HG03175 (cell line): ENCODE measurements at regions not wholly inside any gene's neighbourhood (a gene's known extent, or its start where the extent isn't known, plus 50 kb on each side); places are given as distances from the start of the nearest gene placed in this dataset.
"Not testable (repeated sequence)": the region's sequence is repeated elsewhere in the genome, so short reads cannot be mapped to it uniquely, and the experiment has no call there.

Source experiments
- ATAC-seq: cut with Tn5 transposase; IDR thresholded peaks from one replicate; pipeline ENCODE4 v1.9.1; 2021; ENCODE audit warnings: mild to moderate bottlenecking, moderate library complexity; ENCODE audit not compliant: unreplicated experiment

GRCh38 chr12:46524778-46525177 is 152.2 kb upstream of the SLC38A2 start:
- ATAC-seq = no peak

GRCh38 chr12:46523863-46524770 is 151.5 kb upstream of the SLC38A2 start:
- no peak for ATAC-seq

GRCh38 chr12:46523446-46523845 is 150.9 kb upstream of the SLC38A2 start:
- ATAC-seq = no peak

- no peak for ATAC-seq
These were observed 149.5 kb upstream of the SLC38A2 start for GRCh38 chr12:46522071-46522470.

- no peak for ATAC-seq
These were observed 148.6 kb upstream of the SLC38A2 start for GRCh38 chr12:46521145-46521544.

- no peak for ATAC-seq
These were observed 146.8 kb upstream of the SLC38A2 start for GRCh38 chr12:46519407-46519806.

- ATAC-seq = no peak
These were observed 146.2 kb upstream of the SLC38A2 start for GRCh38 chr12:46518729-46519128.

GRCh38 chr12:46518169-46518568 is 145.6 kb upstream of the SLC38A2 start:
- no peak for ATAC-seq

GRCh38 chr12:46517579-46517962 is 145.0 kb upstream of the SLC38A2 start:
- ATAC-seq = peak; percentile 31

- ATAC-seq = peak; percentile 97
These were observed 144.5 kb upstream of the SLC38A2 start for GRCh38 chr12:46516933-46517578.

- ATAC-seq = no peak
These were observed 143.8 kb upstream of the SLC38A2 start for GRCh38 chr12:46516238-46516932.

GRCh38 chr12:46515829-46516228 is 143.3 kb upstream of the SLC38A2 start:
- no peak for ATAC-seq

- ATAC-seq = no peak
These were observed 142.3 kb upstream of the SLC38A2 start for GRCh38 chr12:46514886-46515285.

GRCh38 chr12:46510257-46510656 is 137.7 kb upstream of the SLC38A2 start:
- not testable (repeated sequence) for ATAC-seq

GRCh38 chr12:46509135-46509534 is 136.6 kb upstream of the SLC38A2 start:
- ATAC-seq = no peak

- no peak for ATAC-seq
These were observed 136.1 kb upstream of the SLC38A2 start for GRCh38 chr12:46508651-46509050.

- no peak for ATAC-seq
These were observed 135.2 kb upstream of the SLC38A2 start for GRCh38 chr12:46507766-46508165.

GRCh38 chr12:46506961-46507360 is 134.4 kb upstream of the SLC38A2 start:
- no peak for ATAC-seq

GRCh38 chr12:46506198-46506597 is 133.6 kb upstream of the SLC38A2 start:
- ATAC-seq = no peak

GRCh38 chr12:46504494-46504893 is 131.9 kb upstream of the SLC38A2 start:
- no peak for ATAC-seq

- ATAC-seq = no peak
These were observed 131.1 kb upstream of the SLC38A2 start for GRCh38 chr12:46503637-46504175.
